Transverse colon (tissue), 4 donors: ENCODE measurements at regions not wholly inside any gene's neighbourhood (a gene's known extent, or its start where the extent isn't known, plus 50 kb on each side); places are given as distances from the start of the nearest gene placed in this dataset.

Experiments used
- DNase-seq: peaks from one replicate; pipeline ENCODE4 v3.0.0-alpha.2; 2019
- H3K27ac ChIP-seq, 4 donors: fragments of 200-600 bp; sonication (generic); 2 replicates each; pipeline ENCODE4 v1.5.1; 2016 to 2018; ENCODE audit warnings: inconsistent platforms in 4 of 4
- H3K27me3 ChIP-seq: fragments of 200-600 bp; sonication (generic); 2 replicates; pipeline ENCODE4 v1.5.1; 2017; ENCODE audit warnings: inconsistent platforms
- H3K36me3 ChIP-seq, 4 donors: fragments of 200-600 bp; sonication (generic); 2 replicates each; pipeline ENCODE4 v1.5.1; 2017 to 2019; ENCODE audit warnings: inconsistent platforms in 4 of 4
- H3K4me1 ChIP-seq, 4 donors: fragments of 200-600 bp; sonication (generic); 2 replicates each; pipeline ENCODE4 v1.5.1; 2017 to 2020; ENCODE audit warnings: inconsistent platforms in 4 of 4
- H3K4me3 ChIP-seq, 4 donors: fragments of 200-600 bp; sonication (generic); 1 replicate in 1 of 4; 2 replicates in 3 of 4; pipeline versions ENCODE4 v1.5.1 to v1.6.1; 2017 to 2019; ENCODE audit warnings: inconsistent platforms in 4 of 4
- H3K9me3 ChIP-seq, 2 donors: fragments of 200-600 bp; sonication (generic); 2 replicates each; pipeline ENCODE4 v1.5.1; 2017 to 2019; ENCODE audit warnings: inconsistent platforms in 2 of 2
- CTCF ChIP-seq, 5 experiments: fragments of 200-600 bp in 3 of 5; fragments of 450-650 bp in 2 of 5; sonication (generic) in 3 of 5; IDR thresholded peaks; 1 replicate in 2 of 5; 2 replicates in 3 of 5; pipeline ENCODE4 v1.5.1; 2016 to 2017; ENCODE audit warnings: antibody characterized with exemption in 5 of 5, inconsistent platforms in 3 of 5, mild to moderate bottlenecking in 2 of 5, moderate library complexity in 1 of 5
- EP300 ChIP-seq: sonication (generic); formaldehyde crosslinking; IDR thresholded peaks from one replicate; pipeline ENCODE4 v1.6.1; 2017; ENCODE audit warnings: antibody characterized with exemption, low read depth
- POLR2A ChIP-seq: fragments of 450-650 bp; IDR thresholded peaks from one replicate; pipeline ENCODE4 v1.6.1; 2016; ENCODE audit warnings: antibody characterized with exemption, mild to moderate bottlenecking, moderate library complexity
- POLR2AphosphoS5 ChIP-seq, 3 donors: sonication (generic); formaldehyde crosslinking; IDR thresholded peaks; one replicate each; pipeline ENCODE4 v1.6.1; 2016; ENCODE audit warnings: antibody characterized with exemption in 3 of 3
- WGBS, 2 donors: methylation state at CpG; one replicate each; pipeline ENCODE4 v1.1.5; 2018; ENCODE audit warnings: low coverage in 1 of 2; 5-methylcytosine and 5-hydroxymethylcytosine counted together
- in situ Hi-C, 4 donors: fragments of 200-750 bp; cut with MboI; loops; one replicate each; pipeline versions ENCODE4 v1.15.0 to v1.15.1; 2017; ENCODE audit warnings: low sequenced_read_pairs in 3 of 4, low pct_ligation_motif_present in 1 of 4, low pct_unique_long_range_greater_than_20kb in 1 of 4
- intact Hi-C: fragments of 100-400 bp; cut with DNase I; formaldehyde crosslinking; loops from one replicate; pipeline ENCODE4 v1.15.1; 2023; ENCODE audit warnings: low total_unique reads

GRCh38 chr3:21259896-21260295 is 491.1 kb downstream of the ZNF385D start:
- Histone ChIP-seq H3K27ac (no peak overlapping the region), H3K9me3 (peaks cover 0 to 12% of the 10 kb centered on the region in 2 donors), H3K27me3 (no peaks in the 10 kb centered on the region), H3K4me1 (no peaks in the 10 kb centered on the region), H3K36me3 (no peaks in the 10 kb centered on the region), H3K4me3 (no peak overlapping the region)
- TF ChIP-seq POLR2A = no peak
- TF ChIP-seq CTCF (IDR thresholded peaks at IDR 0.05) = no peak
- TF ChIP-seq EP300 = no peak
- no peak for TF ChIP-seq POLR2AphosphoS5 (IDR thresholded peaks at IDR 0.05)
- 3 to 33% methylated on average over 3 of the region's 3 CpGs for WGBS, 2 donors
- no peak for DNase-seq
- intact Hi-C loops = no loop called here
- in situ Hi-C loops = no loop called here

- TF ChIP-seq POLR2A = no peak
- no peak for TF ChIP-seq CTCF (IDR thresholded peaks at IDR 0.05)
- TF ChIP-seq POLR2AphosphoS5 (IDR thresholded peaks at IDR 0.05) = no peak
- no peak for TF ChIP-seq EP300
- H3K27me3 ChIP-seq = no peaks in the 10 kb centered on the region
- peaks cover 0 to 12% of the 10 kb centered on the region in 2 donors for H3K9me3 ChIP-seq
- H3K4me1 ChIP-seq = no peaks in the 10 kb centered on the region
- no peak overlapping the region for H3K4me3 ChIP-seq
- in situ Hi-C loops = no loop called here
- intact Hi-C loops = no loop called here
- no peak overlapping the region for H3K27ac ChIP-seq
- no peak for DNase-seq
- 55 to 60% methylated on average over 1 of the region's 1 CpG for WGBS, 2 donors
- H3K36me3 ChIP-seq = no peaks in the 10 kb centered on the region
Observed at GRCh38 chr3:21256932-21257331, 494.1 kb downstream of the ZNF385D start.

GRCh38 chr3:21238661-21239060 is 512.3 kb downstream of the ZNF385D start:
- no peak for DNase-seq
- Histone ChIP-seq H3K4me1 (no peaks in the 10 kb centered on the region), H3K27me3 (no peaks in the 10 kb centered on the region), H3K36me3 (no peaks in the 10 kb centered on the region), H3K9me3 (no peaks in the 10 kb centered on the region), H3K4me3 (no peak overlapping the region), H3K27ac (no peak overlapping the region)
- TF ChIP-seq POLR2A (no peak), CTCF (IDR thresholded peaks at IDR 0.05) (no peak), EP300 (no peak), POLR2AphosphoS5 (IDR thresholded peaks at IDR 0.05) (no peak)
- intact Hi-C loops (no loop called here), in situ Hi-C loops (no loop called here)
- 79 to 83% methylated on average over 2 of the region's 2 CpGs for WGBS, 2 donors

- Histone ChIP-seq H3K9me3 (no peaks in the 10 kb centered on the region), H3K36me3 (no peaks in the 10 kb centered on the region), H3K27ac (no peak overlapping the region), H3K4me3 (no peak overlapping the region), H3K27me3 (no peaks in the 10 kb centered on the region), H3K4me1 (no peaks in the 10 kb centered on the region)
- 76 to 98% methylated on average over 1 of the region's 1 CpG for WGBS, 2 donors
- in situ Hi-C loops (no loop called here), intact Hi-C loops (no loop called here)
- TF ChIP-seq POLR2AphosphoS5 (IDR thresholded peaks at IDR 0.05) (no peak), EP300 (no peak), CTCF (IDR thresholded peaks at IDR 0.05) (no peak), POLR2A (no peak)
- DNase-seq = no peak
Observed at GRCh38 chr3:21237638-21238037, 513.4 kb downstream of the ZNF385D start.
